GM12878 (cell line): ENCODE measurements at regions not wholly inside any gene's neighbourhood (a gene's known extent, or its start where the extent isn't known, plus 50 kb on each side); places are given as distances from the start of the nearest gene placed in this dataset.

Experiments
- ATAC-seq: fragments of 200-7000 bp; cut with Tn5 transposase; 3 replicates; pipeline ENCODE4 v1.9.1; 2020; ENCODE audit warnings: mild to moderate bottlenecking, moderate library complexity
- BruUV-seq: library from RNA; stranded (reverse); fragments of 400-500 nt; replicated peaks from 2 replicates; lab custom pipeline; 2021; lab: Mats Ljungman, UMichigan
- CTCF ChIA-PET: fragments of 300-600 bp; sonication (Branson Sonifier 250); formaldehyde crosslinking; extraction: SDS; loops from one replicate; lab custom pipeline; 2021; ENCODE audit warnings: inconsistent platforms; lab: Yijun Ruan, JAX
- POLR2A ChIA-PET: fragments of 350-600 bp; formaldehyde crosslinking; extraction: SDS; loops from one replicate; lab custom pipeline; 2021; ENCODE audit warnings: inconsistent platforms; lab: Charles Lee
- RAD21 ChIA-PET: fragments of 300-600 bp; sonication (Branson Sonifier 250); formaldehyde crosslinking; loops from one replicate; lab custom pipeline; 2023; ENCODE audit warnings: antibody characterized with exemption; ENCODE audit not compliant: unreplicated experiment; lab: Charles Lee
- SMC1A ChIA-PET: fragments of 300-600 bp; sonication (Branson Sonifier 250); formaldehyde crosslinking; loops from one replicate; lab custom pipeline; 2023; ENCODE audit not compliant: unreplicated experiment, uncharacterized antibody; lab: Charles Lee
- DNase-seq: peaks from one replicate; pipeline ENCODE4 v3.0.0-alpha.2; 2011; ENCODE audit warnings: low read depth, low spot score
- FAIRE-seq: peaks from 3 replicates; lab custom pipeline; 2011; peaks lifted over from hg19 to GRCh38; lab: Jason Lieb, UNC
- H2AFZ ChIP-seq: 2 replicates; pipeline ENCODE4 v1.6.0; 2011; ENCODE audit warnings: low read depth, low read length, control low read depth; ENCODE audit not compliant: control insufficient read depth
- H3K27ac ChIP-seq: 2 replicates; pipeline ENCODE4 v1.5.1; 2011; ENCODE audit warnings: control low read depth; ENCODE audit not compliant: control insufficient read depth, insufficient read depth
- H3K27me3 ChIP-seq, 2 experiments: replicated peaks in 1 of 2; 2 replicates each; pipeline versions ENCODE4 v1.6.0 to v1.6.1; 2011; ENCODE audit warnings: low read length in 1 of 2; ENCODE audit not compliant: control insufficient read depth in 2 of 2, insufficient read depth in 2 of 2
- H3K36me3 ChIP-seq, 2 experiments: 2 replicates each; pipeline ENCODE4 v1.5.1; 2011; ENCODE audit warnings: low read length in 1 of 2; ENCODE audit not compliant: control insufficient read depth in 2 of 2, insufficient read depth in 2 of 2
- H3K4me1 ChIP-seq: 2 replicates; pipeline ENCODE4 v1.6.1; 2011; ENCODE audit warnings: mild to moderate bottlenecking, low read length, moderate library complexity, mixed read lengths; ENCODE audit not compliant: control insufficient read depth, insufficient read depth
- H3K4me2 ChIP-seq: 2 replicates; pipeline ENCODE4 v1.6.0; 2011; ENCODE audit warnings: control low read depth; ENCODE audit not compliant: control insufficient read depth, insufficient read depth
- H3K4me3 ChIP-seq: fragments of 200-600 bp; sonication (generic); 2 replicates; pipeline ENCODE4 v1.5.1; 2016
- H3K79me2 ChIP-seq: 2 replicates; pipeline ENCODE4 v1.6.0; 2011; ENCODE audit warnings: low read length; ENCODE audit not compliant: control insufficient read depth, insufficient read depth
- H3K9ac ChIP-seq: 2 replicates; pipeline ENCODE4 v1.8.0; 2011; ENCODE audit warnings: low read length, control low read depth, mixed read lengths; ENCODE audit not compliant: control insufficient read depth, insufficient read depth
- H3K9me3 ChIP-seq: replicated peaks from 3 replicates; pipeline ENCODE4 v1.5.1; 2011; ENCODE audit warnings: mild to moderate bottlenecking, low read length; ENCODE audit not compliant: control insufficient read depth, insufficient read depth
- H4K20me1 ChIP-seq: 2 replicates; pipeline ENCODE4 v1.6.0; 2011; ENCODE audit not compliant: control insufficient read depth, insufficient read depth
- CBX5 ChIP-seq: sonication (generic); IDR thresholded peaks from 2 replicates; pipeline ENCODE4 v1.6.1; 2016; ENCODE audit warnings: low read depth, moderate library complexity, mild to moderate bottlenecking, inconsistent platforms
- CHD4 ChIP-seq: fragments of 200-600 bp; sonication (generic); IDR thresholded peaks from 2 replicates; pipeline ENCODE4 v1.6.1; 2016; ENCODE audit warnings: mild to moderate bottlenecking
- CTCF ChIP-seq, 3 experiments: IDR thresholded peaks in 2 of 3; conservative IDR thresholded peaks in 1 of 3; 2 replicates each; pipeline ENCODE4 v1.5.1; 2011; ENCODE audit warnings: low read depth in 3 of 3, low read length in 3 of 3, mild to moderate bottlenecking in 3 of 3, control low read depth in 2 of 3, moderate library complexity in 2 of 3, inconsistent platforms in 1 of 3, mixed read lengths in 1 of 3; ENCODE audit not compliant: control insufficient read depth in 2 of 3, insufficient read depth in 1 of 3; ENCODE audit errors: extremely low read depth in 1 of 3
- KAT2A ChIP-seq: conservative IDR thresholded peaks from 2 replicates; pipeline ENCODE4 v1.6.1; 2011; ENCODE audit warnings: low read depth, low read length; ENCODE audit not compliant: control insufficient read depth
- MAX ChIP-seq: IDR thresholded peaks from 2 replicates; pipeline ENCODE4 v1.6.1; 2012; ENCODE audit warnings: low read depth, low read length, improper control_type of control experiment
- MXI1 ChIP-seq: fragments of 150-350 bp; IDR thresholded peaks from 2 replicates; pipeline ENCODE4 v1.6.1; 2011; ENCODE audit warnings: low read depth, mild to moderate bottlenecking, inconsistent platforms, low read length, improper control_type of control experiment
- POU2F2 ChIP-seq: IDR thresholded peaks from 3 replicates; pipeline ENCODE4 v1.6.1; 2011; ENCODE audit warnings: low read depth, mild to moderate bottlenecking, low read length, borderline replicate concordance
- RAD21 ChIP-seq: IDR thresholded peaks from 2 replicates; pipeline ENCODE4 v1.6.1; 2011; ENCODE audit warnings: mild to moderate bottlenecking, low read depth, low read length, moderate library complexity; ENCODE audit not compliant: insufficient read depth
- RAD51 ChIP-seq: fragments of 450-650 bp; IDR thresholded peaks from 2 replicates; pipeline ENCODE4 v1.6.1; 2016; ENCODE audit warnings: moderate library complexity, mild to moderate bottlenecking, inconsistent platforms
- RB1 ChIP-seq: fragments of 450-650 bp; formaldehyde crosslinking; IDR thresholded peaks from 2 replicates; pipeline ENCODE4 v1.6.1; 2017; ENCODE audit warnings: mild to moderate bottlenecking, borderline replicate concordance
- SUPT20H ChIP-seq: IDR thresholded peaks from 2 replicates; pipeline ENCODE4 v1.6.1; 2011; ENCODE audit warnings: low read depth, mild to moderate bottlenecking, low read length, moderate library complexity, borderline replicate concordance; ENCODE audit not compliant: control insufficient read depth
- YBX1 ChIP-seq: fragments of 450-650 bp; IDR thresholded peaks from 2 replicates; pipeline ENCODE4 v1.6.1; 2016; ENCODE audit warnings: antibody characterized with exemption
- in situ Hi-C: fragments of 300-500 bp; cut with MboI; formaldehyde crosslinking; loops from 9 replicates; pipeline ENCODE4 v1.14.3; 2018; ENCODE audit warnings: mixed read lengths
- intact Hi-C: fragments of 100-400 bp; cut with micrococcal nuclease; formaldehyde crosslinking; loops from one replicate; pipeline ENCODE4 v1.14.2; 2022; ENCODE audit not compliant: unreplicated experiment

DNA sequence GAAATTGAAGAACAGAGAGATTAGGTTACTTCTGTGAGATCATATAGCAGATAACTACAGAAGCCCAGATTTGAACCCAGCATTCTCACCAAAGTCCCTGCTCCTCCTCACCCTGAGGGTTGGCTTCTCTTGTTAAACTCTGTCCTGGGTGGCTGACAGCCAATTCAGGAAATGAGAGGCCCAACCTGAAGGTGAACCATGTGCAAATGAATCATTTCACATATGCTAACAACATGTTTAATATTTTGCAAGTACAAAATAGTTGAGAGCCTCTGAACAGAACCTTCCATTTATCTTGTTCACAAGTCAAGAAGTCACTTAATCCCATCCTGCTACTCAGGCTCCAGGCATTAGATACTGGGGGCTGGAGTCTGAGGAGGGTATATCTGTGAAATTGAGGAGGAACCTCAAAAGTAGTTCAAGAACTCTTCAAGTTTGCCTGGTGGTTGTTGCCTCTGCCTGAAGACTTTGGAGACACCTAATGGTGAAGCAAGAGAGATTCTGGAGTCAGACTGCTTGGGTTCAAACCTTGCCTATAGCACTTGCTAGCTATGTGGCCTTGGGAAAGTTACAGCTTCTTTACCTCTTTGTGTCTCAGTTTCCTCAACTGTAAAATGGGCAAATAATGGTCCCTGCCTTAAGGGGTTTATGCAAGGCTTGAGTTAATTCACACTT is 564.0 kb downstream of the PSAT1 start:
- no peak for FAIRE-seq
- BruUV-seq, result no TSS peak
- Histone ChIP-seq H3K27me3 (no peaks in the 10 kb centered on the region), H3K79me2 (no peaks in the 10 kb centered on the region), H4K20me1 (no peaks in the 10 kb centered on the region), H2AFZ (no peak overlapping the region), H3K36me3 (no peaks in the 10 kb centered on the region), H3K27ac (no peak overlapping the region), H3K4me2 (no peak overlapping the region), H3K9me3 (no peaks in the 10 kb centered on the region), H3K4me1 (no peaks in the 10 kb centered on the region), H3K9ac (no peak overlapping the region), H3K4me3 (no peak overlapping the region)
- intact Hi-C loops, result no loop called here
- ChIA-PET CTCF (interaction anchor here (0.7 kb wide), 1 partner anchor 1710 kb away, joined by 3 read pairs; no protein-coding TSS in a partner anchor), POLR2A (no interaction called here), RAD21 (no interaction called here), SMC1A (no interaction called here)
- TF ChIP-seq CBX5, result no peak
- no peak for TF ChIP-seq KAT2A
- TF ChIP-seq RB1, result no peak
- TF ChIP-seq YBX1, result no peak
- TF ChIP-seq MXI1, result no peak
- TF ChIP-seq MAX, result no peak
- TF ChIP-seq CHD4, result no peak
- peak; percentile 36 for TF ChIP-seq RAD21
- TF ChIP-seq POU2F2, result no peak
- no peak for TF ChIP-seq SUPT20H
- TF ChIP-seq CTCF (IDR thresholded peaks at IDR 0.05 in 2 of 3, conservative IDR thresholded peaks at IDR 0.05 in 1 of 3; ENCODE audit: control insufficient read depth in 2 of 3, extremely low read depth in 1 of 3, insufficient read depth in 1 of 3, low read depth in 3 of 3, low read length in 3 of 3), result peak in 1 of 3 experiments; percentile 5; a peak in 1 of 6 replicates
- TF ChIP-seq RAD51, result no peak
- no peak for ATAC-seq
- no peak for DNase-seq
- in situ Hi-C loops, result no loop called here
